CD4-positive, alpha-beta T cell (primary cell): ENCODE measurements at regions not wholly inside any gene's neighbourhood (a gene's known extent, or its start where the extent isn't known, plus 50 kb on each side); places are given as distances from the start of the nearest gene placed in this dataset.

Source experiments
- ATAC-seq: fragments of 200-7000 bp; cut with Tn5 transposase; one replicate; pipeline ENCODE4 v1.10.0; 2022; ENCODE audit warnings: mild to moderate bottlenecking; ENCODE audit not compliant: poor library complexity
- CTCF ChIA-PET: fragments of 350-600 bp; sonication (Branson Sonifier 250); formaldehyde crosslinking; loops from one replicate; lab custom pipeline; 2021; ENCODE audit warnings: antibody characterized with exemption, inconsistent platforms; lab: Charles Lee
- POLR2A ChIA-PET: fragments of 350-600 bp; sonication (Branson Sonifier 250); formaldehyde crosslinking; loops from one replicate; lab custom pipeline; 2021; ENCODE audit warnings: antibody characterized with exemption, inconsistent platforms; lab: Charles Lee
- DNase-seq, 14 experiments: peaks; one replicate each; pipeline ENCODE4 v3.0.0-alpha.2; 2013 to 2020; ENCODE audit warnings: mixed read lengths in 2 of 14
- H3K27ac ChIP-seq, 2 donors: one replicate each; pipeline versions ENCODE4 v1.5.1 to v1.7.0; 2013; ENCODE audit warnings: low read length in 2 of 2, low read depth in 1 of 2, mild to moderate bottlenecking in 1 of 2
- H3K27me3 ChIP-seq, 2 experiments: 1 replicate in 1 of 2; 2 replicates in 1 of 2; pipeline versions ENCODE4 v1.6.1 to v1.7.0; 2013; ENCODE audit warnings: low read length in 2 of 2, control low read depth in 1 of 2, mild to moderate bottlenecking in 1 of 2, moderate library complexity in 1 of 2; ENCODE audit not compliant: insufficient read depth in 2 of 2, control insufficient read depth in 1 of 2
- H3K36me3 ChIP-seq: one replicate; pipeline ENCODE4 v1.6.1; 2013; ENCODE audit warnings: low read length, control low read depth; ENCODE audit not compliant: insufficient read depth
- H3K4me1 ChIP-seq: one replicate; pipeline ENCODE4 v1.6.1; 2013; ENCODE audit warnings: low read length, control low read depth; ENCODE audit not compliant: insufficient read depth
- H3K4me3 ChIP-seq: one replicate; pipeline ENCODE4 v1.5.1; 2013; ENCODE audit warnings: mild to moderate bottlenecking, low read length, moderate library complexity
- H3K9me3 ChIP-seq, 2 experiments: 1 replicate in 1 of 2; 2 replicates in 1 of 2; pipeline versions ENCODE4 v1.6.1 to v1.7.0; 2013; ENCODE audit warnings: low read length in 2 of 2, mild to moderate bottlenecking in 2 of 2, control low read depth in 1 of 2, moderate library complexity in 1 of 2; ENCODE audit not compliant: control insufficient read depth in 1 of 2, insufficient read depth in 1 of 2
- H3K27ac Mint-ChIP-seq: one replicate; pipeline ENCODE4 v1.8.0; 2020; ENCODE audit warnings: mixed read lengths
- H3K27me3 Mint-ChIP-seq: one replicate; pipeline ENCODE4 v1.8.0; 2021; ENCODE audit warnings: mixed read lengths
- H3K36me3 Mint-ChIP-seq: one replicate; pipeline ENCODE4 v1.8.0; 2021; ENCODE audit warnings: low read depth, mixed read lengths
- H3K4me1 Mint-ChIP-seq: one replicate; pipeline ENCODE4 v1.8.0; 2021; ENCODE audit warnings: low read depth, mixed read lengths
- H3K4me3 Mint-ChIP-seq: one replicate; pipeline ENCODE4 v1.8.0; 2020; ENCODE audit warnings: mild to moderate bottlenecking, mixed read lengths
- H3K9me3 Mint-ChIP-seq: one replicate; pipeline ENCODE4 v1.8.0; 2020; ENCODE audit warnings: mixed read lengths
- intact Hi-C, 2 experiments: fragments of 100-400 bp; cut with DNase I in 1 of 2; cut with micrococcal nuclease in 1 of 2; formaldehyde crosslinking; loops; one replicate each; pipeline versions ENCODE4 v1.15.1 to v1.9.0; 2023 to 2025; cut with DNase I, micrococcal nuclease
- TF ChIP-seq, protein P1 (sequence below): fragments of 200-600 bp; IDR thresholded peaks from one replicate; pipeline ENCODE4 v1.8.0; 2022; ENCODE audit warnings: antibody characterized with exemption, mild to moderate bottlenecking

GRCh38 chr4:110953191-110953590 lies 330.3 kb upstream of the PITX2 start:
- H3K9me3 ChIP-seq, result no peaks in the 10 kb centered on the region
- intact Hi-C loops, result no loop called here
- no peaks in the 10 kb centered on the region for H3K27me3 Mint-ChIP-seq
- no peaks in the 10 kb centered on the region for H3K36me3 Mint-ChIP-seq
- H3K4me3 ChIP-seq, result no peak overlapping the region
- DNase-seq (no peak), ATAC-seq (no peak)
- ChIA-PET POLR2A (no interaction called here), CTCF (no interaction called here)
- TF ChIP-seq, protein P1, sequence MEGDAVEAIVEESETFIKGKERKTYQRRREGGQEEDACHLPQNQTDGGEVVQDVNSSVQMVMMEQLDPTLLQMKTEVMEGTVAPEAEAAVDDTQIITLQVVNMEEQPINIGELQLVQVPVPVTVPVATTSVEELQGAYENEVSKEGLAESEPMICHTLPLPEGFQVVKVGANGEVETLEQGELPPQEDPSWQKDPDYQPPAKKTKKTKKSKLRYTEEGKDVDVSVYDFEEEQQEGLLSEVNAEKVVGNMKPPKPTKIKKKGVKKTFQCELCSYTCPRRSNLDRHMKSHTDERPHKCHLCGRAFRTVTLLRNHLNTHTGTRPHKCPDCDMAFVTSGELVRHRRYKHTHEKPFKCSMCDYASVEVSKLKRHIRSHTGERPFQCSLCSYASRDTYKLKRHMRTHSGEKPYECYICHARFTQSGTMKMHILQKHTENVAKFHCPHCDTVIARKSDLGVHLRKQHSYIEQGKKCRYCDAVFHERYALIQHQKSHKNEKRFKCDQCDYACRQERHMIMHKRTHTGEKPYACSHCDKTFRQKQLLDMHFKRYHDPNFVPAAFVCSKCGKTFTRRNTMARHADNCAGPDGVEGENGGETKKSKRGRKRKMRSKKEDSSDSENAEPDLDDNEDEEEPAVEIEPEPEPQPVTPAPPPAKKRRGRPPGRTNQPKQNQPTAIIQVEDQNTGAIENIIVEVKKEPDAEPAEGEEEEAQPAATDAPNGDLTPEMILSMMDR, result no peak
- H3K27ac ChIP-seq, result no peak overlapping the region
- no peak overlapping the region for H3K4me3 Mint-ChIP-seq
- H3K4me1 Mint-ChIP-seq, result no peaks in the 10 kb centered on the region
- H3K36me3 ChIP-seq, result no peaks in the 10 kb centered on the region
- H3K9me3 Mint-ChIP-seq, result peaks cover 3% of the 10 kb centered on the region
- no peaks in the 10 kb centered on the region for H3K27me3 ChIP-seq
- H3K4me1 ChIP-seq, result no peaks in the 10 kb centered on the region
- H3K27ac Mint-ChIP-seq, result no peak overlapping the region

- Mint-ChIP-seq H3K27ac (no peak overlapping the region), H3K36me3 (no peaks in the 10 kb centered on the region), H3K27me3 (no peaks in the 10 kb centered on the region), H3K4me1 (no peaks in the 10 kb centered on the region), H3K9me3 (peaks cover 3% of the 10 kb centered on the region), H3K4me3 (no peak overlapping the region)
- H3K4me3 ChIP-seq, result no peak overlapping the region
- no peaks in the 10 kb centered on the region for H3K4me1 ChIP-seq
- H3K9me3 ChIP-seq, result no peaks in the 10 kb centered on the region
- intact Hi-C loops, result no loop called here
- TF ChIP-seq, protein P1, result no peak
- DNase-seq, result no peak
- H3K27ac ChIP-seq, result no peak overlapping the region
- no peaks in the 10 kb centered on the region for H3K27me3 ChIP-seq
- ATAC-seq, result no peak
- POLR2A ChIA-PET, result no interaction called here
- CTCF ChIA-PET, result no interaction called here
- no peaks in the 10 kb centered on the region for H3K36me3 ChIP-seq
Measured at GRCh38 chr4:110953898-110954297, 331.0 kb upstream of the PITX2 start.

- no peaks in the 10 kb centered on the region for H3K4me1 ChIP-seq
- H3K4me3 ChIP-seq, result no peak overlapping the region
- ChIA-PET POLR2A (no interaction called here), CTCF (interaction anchor here (1.0 kb wide), 1 partner anchor 11 kb away, joined by 3 read pairs; no protein-coding TSS in a partner anchor)
- no peak for DNase-seq
- Mint-ChIP-seq H3K27ac (no peak overlapping the region), H3K4me3 (no peak overlapping the region), H3K9me3 (no peaks in the 10 kb centered on the region), H3K27me3 (no peaks in the 10 kb centered on the region), H3K36me3 (no peaks in the 10 kb centered on the region), H3K4me1 (no peaks in the 10 kb centered on the region)
- H3K27ac ChIP-seq, result no peak overlapping the region
- no peaks in the 10 kb centered on the region for H3K36me3 ChIP-seq
- H3K9me3 ChIP-seq, result no peaks in the 10 kb centered on the region
- no peaks in the 10 kb centered on the region for H3K27me3 ChIP-seq
- TF ChIP-seq, protein P1, result no peak
- intact Hi-C loops, result no loop called here
- ATAC-seq, result no peak
Measured at GRCh38 chr4:110955748-110956147, 332.9 kb upstream of the PITX2 start.
